NOMO-1 treated with dmso at 0.1 percent for 144 hours (cell line): ENCODE measurements at regions not wholly inside any gene's neighbourhood (a gene's known extent, or its start where the extent isn't known, plus 50 kb on each side); places are given as distances from the start of the nearest gene placed in this dataset.

Experiments used
- DNase-seq: peaks from one replicate; lab custom pipeline; 2025; ENCODE audit not compliant: unreplicated experiment; lab: John Stamatoyannopoulos, UW

DNA sequence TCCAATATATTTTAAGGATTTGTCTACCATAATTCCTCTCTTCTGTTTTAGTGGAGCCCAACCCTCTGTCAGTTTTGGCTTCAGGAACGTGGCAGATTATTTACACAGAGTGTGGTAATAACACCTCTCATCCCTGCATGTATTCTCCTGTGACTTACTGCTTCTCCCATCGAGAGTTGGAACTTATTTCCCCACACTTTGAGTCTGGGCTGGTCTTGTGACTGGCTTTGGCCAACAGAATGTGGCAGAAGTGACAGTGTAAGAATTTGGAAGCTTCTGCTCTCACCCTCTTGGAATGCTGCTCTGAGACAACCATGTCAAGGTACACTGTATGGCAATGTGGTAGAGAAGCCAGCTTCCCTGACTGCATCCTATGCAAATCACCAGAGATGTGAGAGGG is 407.7 kb downstream of the EPM2A start:
- no peak for DNase-seq

DNA sequence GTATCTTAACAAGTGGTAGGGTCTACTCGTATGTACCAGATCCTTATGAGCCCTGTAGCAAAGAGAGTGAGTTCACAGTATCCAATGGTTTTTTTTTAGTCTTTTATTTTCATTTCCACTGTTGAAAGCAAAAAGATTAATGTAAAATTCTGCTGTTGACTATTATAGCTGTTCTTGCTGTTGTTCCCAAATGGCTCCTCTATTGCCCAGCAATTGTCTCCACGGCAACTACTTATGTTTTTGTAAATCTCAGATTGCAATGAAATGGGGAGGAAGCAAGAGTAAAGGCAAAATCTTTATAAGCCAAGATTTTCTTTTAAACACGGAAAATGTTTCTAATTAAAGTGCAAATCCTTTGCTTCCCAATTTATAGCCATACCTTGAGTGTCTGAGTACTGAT is 406.1 kb downstream of the EPM2A start:
- no peak for DNase-seq

DNA sequence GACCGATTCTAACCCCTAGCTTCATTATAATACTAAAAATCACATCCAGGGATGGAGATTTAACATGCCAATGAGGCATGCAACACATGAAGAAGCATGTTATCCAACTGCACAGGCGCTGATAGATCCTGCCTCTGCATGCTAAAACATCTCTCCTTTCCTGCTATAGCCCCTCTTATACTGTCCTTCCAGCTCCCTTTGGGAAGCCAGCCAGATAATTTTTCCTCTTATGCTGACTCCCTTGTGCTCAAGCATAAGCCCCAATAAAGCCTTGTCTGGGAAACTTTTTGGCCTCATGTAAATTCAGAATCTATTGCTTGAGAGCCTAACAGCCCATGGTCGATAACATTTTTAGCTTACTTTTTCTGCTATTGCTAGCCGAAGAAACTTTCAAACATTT is 404.3 kb downstream of the EPM2A start:
- no peak for DNase-seq

DNA sequence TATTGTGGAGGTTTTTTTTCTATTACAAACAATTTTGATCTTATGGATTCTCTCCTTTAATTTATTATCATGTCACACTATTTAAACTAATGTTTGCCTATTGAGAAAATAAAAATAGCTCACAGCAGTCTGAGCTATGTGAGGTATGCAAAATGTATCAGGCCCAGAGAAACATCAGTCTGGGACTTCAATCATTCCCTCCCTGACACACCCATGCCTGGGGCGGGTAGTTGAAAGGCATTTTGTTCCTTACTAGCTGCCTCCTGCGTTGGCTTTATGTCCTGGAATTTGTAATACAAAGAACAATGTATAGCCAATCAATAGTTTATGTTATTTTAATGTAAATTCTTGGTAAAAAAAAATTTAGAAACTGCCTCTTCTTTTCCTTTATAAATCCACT is 403.3 kb downstream of the EPM2A start:
- no peak for DNase-seq

DNA sequence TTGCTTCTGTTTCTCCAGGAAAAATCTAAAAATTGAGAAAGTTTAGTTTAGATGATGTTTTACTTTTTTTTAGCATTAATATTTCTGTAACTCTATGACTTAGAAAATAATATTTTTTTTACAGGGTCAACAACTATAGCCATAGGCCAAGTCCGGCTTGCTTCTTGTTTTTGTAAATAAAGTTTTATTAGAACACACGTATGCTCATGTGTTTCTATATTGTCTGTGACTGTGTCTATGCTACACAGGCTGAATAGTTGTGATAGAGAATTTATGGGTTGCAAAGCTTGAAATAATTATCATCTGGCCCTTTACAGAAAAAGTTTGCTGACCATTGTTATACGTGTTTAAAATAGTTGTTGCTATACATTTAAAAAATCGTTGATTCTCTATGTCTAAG is 399.2 kb downstream of the EPM2A start:
- no peak for DNase-seq

DNA sequence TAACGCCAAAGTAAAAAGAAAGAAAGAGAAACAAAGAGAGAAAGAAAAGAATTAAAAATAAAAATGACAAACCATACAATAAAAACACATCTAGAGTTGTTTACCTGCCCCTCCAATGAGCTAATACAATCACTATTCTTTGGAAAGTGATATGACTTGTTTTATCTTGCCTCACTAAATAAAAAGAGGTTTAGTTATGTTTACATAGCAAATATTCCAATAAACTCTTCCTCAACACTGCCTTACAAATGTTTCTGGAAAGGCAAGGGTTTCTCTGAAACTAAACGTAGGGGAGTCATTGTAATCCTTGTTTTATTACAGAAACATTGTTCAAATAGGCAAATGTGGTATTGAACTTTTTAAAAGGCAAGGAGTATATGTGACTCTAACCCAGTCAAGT is 396.2 kb downstream of the EPM2A start:
- no peak for DNase-seq

DNA sequence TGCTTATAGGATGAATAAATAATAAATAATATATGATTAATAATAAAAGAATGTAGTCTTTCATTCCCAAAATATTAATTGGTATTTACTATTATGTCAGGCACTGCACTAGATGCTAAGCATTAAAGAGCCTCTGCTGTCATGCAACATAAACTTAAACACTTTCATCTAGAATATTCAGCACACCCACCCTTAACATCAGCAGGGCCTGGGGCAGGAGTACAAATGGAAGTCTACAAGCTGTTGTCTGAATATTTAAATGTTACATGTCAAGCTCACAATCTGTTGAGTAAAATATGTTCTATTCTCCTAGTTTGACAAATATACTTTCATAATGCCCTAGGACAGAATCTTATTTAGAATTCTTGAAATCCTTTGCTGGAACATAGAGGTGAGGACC is 395.1 kb downstream of the EPM2A start:
- no peak for DNase-seq

DNA sequence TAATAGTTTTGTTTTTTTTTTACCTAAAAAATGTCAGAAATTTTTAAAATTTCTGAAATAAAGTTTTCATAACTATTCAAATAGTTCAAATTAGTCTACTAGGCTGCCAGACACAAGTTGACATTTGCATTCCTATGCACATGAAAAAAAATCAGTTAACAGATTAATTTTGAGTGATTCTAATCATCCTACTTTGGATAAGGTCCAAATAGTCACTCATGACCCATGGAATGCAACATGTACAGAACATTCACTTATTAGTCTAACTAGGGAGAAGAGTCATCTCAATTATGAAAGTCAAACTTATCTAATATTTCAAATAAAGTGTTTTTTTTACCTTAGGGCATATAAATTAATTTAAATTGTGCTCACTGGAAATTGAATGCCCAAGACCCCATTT is 390.2 kb downstream of the EPM2A start:
- DNase-seq = no peak

DNA sequence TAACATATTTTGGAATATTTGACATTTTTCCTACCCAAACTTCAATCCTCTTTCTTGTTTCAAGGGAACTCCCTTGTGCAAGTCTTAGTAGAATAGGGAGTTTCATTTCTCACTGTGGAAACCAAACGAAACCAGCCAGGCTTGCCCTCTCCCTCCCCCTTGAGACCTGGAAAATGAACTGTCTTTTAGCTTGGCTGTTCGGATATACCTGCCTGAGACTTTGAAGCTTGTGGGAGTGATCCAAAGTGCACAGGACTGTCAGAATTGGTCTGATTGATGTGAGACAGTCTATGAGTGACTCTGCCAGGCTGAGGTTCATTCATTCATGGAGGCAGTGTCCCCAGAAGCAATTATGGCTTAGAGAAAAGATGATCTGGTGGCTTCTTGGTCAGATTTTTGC is 388.1 kb downstream of the EPM2A start:
- DNase-seq = no peak

DNA sequence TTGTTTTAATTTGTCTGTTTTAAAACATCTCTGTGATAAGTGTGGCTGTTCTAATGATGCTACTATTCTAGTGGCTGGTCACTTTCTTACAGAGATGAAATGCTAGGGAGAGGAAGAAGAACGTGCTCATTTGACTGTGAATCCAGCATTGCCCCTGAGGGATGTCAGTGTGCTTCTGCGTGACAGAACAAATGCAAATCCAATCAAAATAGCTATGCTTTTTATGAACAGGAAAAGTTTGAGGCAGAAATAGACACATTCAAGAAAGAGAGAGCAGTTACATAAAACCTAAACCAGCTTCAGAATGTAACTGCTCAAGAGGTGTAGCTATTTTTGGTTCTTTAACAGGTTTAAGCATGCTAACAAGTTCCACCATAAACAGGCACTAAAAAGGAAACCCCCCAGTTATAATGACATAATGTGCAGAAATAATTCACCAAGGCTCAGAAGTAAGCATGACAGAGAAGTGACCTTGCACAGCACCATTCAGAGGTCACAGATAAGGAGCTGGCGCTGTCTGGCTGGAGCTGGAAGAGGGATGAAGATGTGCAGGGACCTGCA is 385.3 kb downstream of the EPM2A start:
- DNase-seq = no peak

DNA sequence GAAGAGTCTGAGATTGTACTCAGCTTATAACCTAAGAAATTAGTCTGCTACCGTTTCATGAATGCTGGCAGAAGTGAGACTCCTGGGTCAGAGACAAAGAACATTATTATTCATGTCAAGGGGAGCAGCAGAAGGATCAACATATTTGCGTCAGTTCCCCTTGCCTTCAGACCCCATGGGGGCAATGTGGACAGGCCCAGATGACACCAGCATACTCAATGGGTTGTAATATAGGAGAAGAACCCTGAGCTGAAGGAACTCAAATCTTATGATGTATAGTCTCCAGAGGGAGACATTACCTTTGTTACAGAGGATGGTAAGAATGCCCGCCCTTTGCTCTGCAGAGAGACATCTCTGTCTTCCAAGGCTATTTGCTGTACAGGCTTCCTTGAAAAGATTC is 384.4 kb downstream of the EPM2A start:
- DNase-seq = no peak

DNA sequence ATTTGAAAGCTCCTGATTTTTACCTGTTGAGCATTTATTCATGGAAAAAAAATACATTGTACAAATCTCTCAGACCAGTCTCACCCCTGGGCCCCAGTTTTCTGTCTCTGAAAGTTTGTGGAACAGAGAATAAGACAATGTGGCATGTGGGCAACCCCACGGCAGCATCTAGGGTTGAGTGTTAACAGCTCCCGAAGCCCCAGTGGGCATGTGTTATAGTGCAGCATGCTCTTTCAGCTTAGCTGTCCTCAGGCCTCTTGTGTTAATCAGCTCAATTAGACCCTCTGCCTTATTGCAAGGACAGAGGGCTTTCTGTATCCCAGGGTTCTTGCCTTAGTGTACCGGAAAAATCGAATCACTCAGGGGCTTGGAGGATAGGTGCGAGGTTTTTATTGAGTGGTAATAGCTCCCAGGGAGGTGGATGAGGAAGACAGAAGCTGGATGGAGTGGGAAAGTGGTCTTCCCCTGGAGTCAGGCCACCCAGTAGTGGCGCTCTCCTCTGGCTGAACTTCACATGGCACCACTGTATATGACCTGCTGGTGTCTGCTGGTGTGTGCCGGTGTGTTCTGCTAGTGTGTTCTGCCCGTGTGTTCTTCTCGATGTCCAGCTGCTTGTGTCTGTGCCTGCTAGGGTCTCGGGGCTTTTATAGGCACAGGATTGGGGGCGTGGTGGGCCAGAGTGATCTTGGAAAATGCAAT is 382.8 kb downstream of the EPM2A start:
- DNase-seq = no peak

DNA sequence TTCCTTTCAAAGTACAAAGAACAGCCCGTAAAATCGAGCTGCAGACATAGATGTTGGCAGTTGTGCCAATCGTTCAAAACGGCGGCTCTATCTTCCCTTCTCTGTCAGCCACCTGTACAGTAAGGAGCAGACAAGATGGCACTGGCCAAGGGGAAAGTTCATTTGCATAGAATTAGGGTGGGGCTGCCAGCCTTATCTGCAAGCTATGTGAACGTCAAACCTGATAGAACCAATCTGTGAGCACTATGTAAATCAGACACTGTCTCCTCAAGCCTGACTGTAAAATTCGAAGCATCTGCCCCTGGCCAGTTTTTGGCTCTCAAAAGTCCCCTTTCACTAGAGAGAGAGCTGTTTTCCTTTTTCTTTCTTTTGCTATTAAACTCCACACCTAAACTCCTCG is 374.5 kb downstream of the EPM2A start:
- DNase-seq = no peak

DNA sequence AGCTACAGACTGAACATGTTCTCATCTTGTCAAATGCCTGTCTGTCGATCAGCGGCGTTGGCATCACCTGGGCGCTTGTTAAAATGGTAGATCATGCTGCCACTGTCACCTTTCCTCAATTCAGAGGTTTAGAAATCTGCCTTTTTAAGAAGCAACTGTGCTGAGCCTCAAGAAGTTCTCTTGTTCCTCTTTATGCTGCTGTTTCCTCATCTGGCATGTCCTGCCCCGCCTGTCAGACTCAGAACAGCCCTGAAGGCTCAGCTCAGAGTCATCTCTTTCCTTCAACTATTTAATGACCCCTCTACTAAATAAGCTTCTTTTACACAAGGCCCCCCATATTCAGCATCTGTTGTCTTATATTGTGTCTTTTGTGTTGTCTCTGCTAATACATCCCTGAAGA is 368.2 kb downstream of the EPM2A start:
- DNase-seq = no peak

DNA sequence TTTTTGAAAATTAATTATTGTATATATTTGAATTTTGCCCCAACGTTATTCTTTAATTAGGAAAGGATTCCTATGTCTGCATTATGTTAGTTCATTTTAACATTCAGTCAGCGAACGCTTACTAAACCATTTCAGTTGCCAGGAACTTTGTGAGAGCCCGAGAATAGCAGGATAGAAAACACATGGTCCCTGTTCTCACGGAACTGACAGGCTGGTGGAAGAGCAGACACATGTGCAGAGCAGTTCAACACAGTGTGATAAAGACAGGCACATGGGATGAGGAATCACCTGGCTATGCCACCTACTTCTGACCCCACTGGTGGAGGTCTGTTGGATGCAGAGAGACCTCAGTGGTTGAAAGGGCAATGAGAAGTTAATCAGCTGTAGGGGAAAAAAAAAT is 367.2 kb downstream of the EPM2A start:
- no peak for DNase-seq

DNA sequence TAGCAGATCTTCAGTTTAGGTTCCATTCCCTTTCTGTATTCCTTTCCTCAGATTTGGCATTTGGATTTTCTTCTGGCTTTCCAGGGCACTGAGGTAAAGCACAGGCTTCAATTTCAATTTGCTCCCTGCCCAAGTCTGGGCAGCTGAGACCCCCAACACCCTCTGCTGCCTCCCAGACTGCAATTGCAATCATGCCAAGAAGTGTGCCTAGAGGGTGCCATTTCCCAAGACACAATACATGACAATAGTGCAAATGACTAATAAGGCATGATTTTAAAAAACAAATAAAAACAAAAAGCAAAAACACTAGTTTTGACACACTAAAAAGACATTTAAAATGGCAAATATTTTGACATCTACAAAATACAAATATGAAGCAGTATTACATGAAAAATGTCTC is 364.8 kb downstream of the EPM2A start:
- DNase-seq = no peak

DNA sequence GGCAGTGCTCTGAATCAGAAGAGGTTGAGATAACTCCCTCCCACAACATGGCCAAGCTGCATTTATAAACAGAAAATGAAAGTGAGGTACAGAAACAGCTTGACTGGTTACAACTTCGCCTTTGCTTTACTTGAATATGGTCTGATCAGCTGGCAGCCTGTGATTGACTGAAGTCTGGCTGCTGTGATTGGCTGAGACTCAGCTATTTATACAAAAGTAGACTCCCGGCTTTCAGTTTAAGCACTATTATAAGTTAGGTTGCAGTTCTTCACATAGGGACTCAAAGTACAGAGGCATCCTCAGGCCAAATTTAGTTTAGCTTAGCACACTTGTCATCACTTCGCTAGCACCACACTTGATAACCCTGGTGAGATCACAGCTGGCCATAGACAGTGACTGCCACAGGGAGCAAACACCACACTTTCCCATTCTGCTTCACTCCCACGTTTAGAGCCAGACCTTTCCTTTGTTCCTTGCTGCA is 362.6 kb downstream of the EPM2A start:
- no peak for DNase-seq

DNA sequence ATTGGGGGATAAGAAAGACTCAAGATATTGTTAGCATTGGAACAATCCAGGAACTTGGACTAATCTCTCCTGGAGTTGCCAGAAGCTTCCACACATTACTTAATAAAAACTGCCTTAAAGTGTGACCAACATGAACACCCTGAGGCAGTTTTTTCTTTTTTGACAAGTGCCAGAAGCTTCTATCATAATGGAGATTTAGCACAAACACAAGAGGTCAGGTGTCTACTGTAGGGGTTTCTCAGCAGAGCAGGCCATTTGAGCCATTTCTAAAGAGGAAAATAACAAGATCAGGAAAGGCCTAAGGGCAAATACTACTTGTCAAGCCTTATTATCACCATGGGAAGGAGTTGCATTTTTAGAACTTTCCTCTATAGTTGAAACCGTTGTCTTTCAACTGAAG is 361.5 kb downstream of the EPM2A start:
- DNase-seq = no peak

DNA sequence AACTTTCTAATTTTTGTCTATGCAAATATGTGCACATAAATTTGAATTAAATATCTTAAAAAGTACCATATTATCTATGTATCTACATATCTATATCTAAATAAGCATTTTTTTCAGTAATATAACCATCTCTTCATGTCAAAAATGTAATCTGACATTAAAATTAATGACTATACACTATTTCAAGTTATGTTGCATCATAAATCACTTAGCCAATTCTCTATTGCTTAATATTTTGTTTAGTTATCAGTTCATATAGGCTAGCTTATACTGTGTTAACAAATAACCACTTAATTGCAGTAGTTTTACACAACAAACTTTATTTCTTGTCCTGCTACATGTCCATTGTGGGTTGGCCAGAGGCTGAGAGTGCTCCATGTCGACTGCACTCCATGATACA is 360.8 kb downstream of the EPM2A start:
- no peak for DNase-seq

DNA sequence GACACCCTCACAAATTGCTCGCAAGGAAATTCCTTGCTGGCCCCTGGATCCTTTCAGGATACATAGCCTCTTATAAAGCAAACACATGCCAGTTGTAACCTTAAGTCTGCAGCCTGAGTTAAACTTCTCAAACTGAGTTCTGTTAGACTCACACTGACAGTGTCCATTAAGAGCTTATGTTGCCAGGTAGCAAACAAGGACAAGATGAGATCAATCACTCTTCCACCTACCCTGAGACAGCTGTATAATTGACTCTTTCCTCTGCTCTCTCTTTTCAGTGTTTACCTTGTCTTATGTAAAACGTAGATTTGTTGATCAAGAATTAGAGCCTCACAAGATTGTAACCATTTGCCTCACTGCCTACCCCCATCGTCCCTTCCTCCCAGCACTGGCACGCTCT is 359.8 kb downstream of the EPM2A start:
- no peak for DNase-seq

DNA sequence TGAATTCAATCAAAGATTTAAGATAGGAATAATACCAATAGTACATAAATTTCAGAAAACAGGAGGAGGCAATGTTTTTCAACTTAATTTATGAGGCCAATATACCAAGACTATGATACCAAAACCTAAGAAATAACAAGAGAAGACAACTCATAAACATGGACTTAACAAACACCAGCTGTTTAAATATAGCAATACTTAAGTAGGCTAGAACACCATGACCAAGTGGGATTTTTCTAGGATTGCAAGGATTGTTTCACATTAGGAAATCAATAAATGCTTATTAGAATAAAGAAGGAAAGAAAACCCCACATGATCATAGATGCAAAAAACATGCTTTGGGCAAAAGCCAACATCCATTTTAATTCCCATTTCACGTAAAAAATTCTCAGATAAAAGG is 355.1 kb downstream of the EPM2A start:
- DNase-seq = no peak

DNA sequence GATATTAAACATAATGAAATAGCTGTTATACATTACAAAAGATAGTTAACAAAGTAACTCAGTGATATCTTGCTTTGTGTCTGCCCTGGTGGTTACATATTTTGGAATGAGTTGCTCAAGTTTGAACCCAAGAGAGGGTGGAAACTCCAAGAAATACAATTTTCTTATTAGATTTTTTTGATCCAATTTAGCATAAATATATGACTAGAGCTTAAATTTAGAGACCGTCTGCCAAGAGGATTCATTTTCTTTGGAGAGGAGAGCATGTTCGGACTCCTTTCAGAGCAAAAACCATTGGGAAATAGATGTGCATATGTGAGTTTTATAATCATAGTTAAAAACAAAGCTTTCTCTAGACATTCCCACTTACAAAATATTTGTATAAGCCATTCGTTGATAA is 353.4 kb downstream of the EPM2A start:
- no peak for DNase-seq

DNA sequence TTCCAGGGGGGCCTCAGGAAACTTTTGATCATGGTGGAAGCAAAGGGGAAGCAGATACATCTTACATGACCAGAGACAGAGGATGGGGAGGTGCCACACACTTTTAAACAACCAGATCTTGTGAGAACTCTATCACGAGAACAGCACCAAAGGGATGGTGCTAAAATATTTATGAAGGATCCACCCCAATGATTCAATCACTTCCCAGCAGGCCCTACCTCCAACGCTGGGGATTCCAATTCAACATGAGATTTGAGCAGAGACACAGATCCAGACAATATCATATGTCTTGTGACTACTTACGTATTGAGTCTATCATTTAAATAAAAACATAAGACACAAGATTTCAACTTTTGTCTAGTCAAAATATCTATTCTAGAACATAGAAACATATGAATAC is 351.9 kb downstream of the EPM2A start:
- DNase-seq = no peak
